H9 (cell line): ENCODE measurements at regions not wholly inside any gene's neighbourhood (a gene's known extent, or its start where the extent isn't known, plus 50 kb on each side); places are given as distances from the start of the nearest gene placed in this dataset.

Source experiments
- DNase-seq: peaks from one replicate; pipeline ENCODE4 v3.0.0-alpha.2; 2017
- H2AFZ ChIP-seq: one replicate; pipeline ENCODE4 v1.6.1; 2013; ENCODE audit warnings: mild to moderate bottlenecking, low read length, control low read depth, moderate library complexity
- H2AK5ac ChIP-seq: 2 replicates; pipeline ENCODE4 v1.6.1; 2013; ENCODE audit warnings: low read length, control low read depth, mixed read lengths; ENCODE audit not compliant: insufficient read length
- H2BK120ac ChIP-seq: one replicate; pipeline ENCODE4 v1.6.1; 2013; ENCODE audit warnings: low read depth, mild to moderate bottlenecking, low read length, control low read depth, inconsistent platforms; ENCODE audit not compliant: poor library complexity, severe bottlenecking
- H2BK12ac ChIP-seq: 2 replicates; pipeline ENCODE4 v1.6.1; 2013; ENCODE audit warnings: low read length, control low read depth, mixed read lengths, low read depth; ENCODE audit not compliant: insufficient read length
- H2BK15ac ChIP-seq: 2 replicates; pipeline ENCODE4 v1.6.1; 2013; ENCODE audit warnings: low read depth, low read length, control low read depth
- H2BK20ac ChIP-seq: one replicate; pipeline ENCODE4 v1.6.1; 2013; ENCODE audit warnings: low read depth, mild to moderate bottlenecking, low read length, control low read depth, inconsistent platforms; ENCODE audit not compliant: poor library complexity, severe bottlenecking
- H2BK5ac ChIP-seq: 2 replicates; pipeline ENCODE4 v1.6.1; 2013; ENCODE audit warnings: low read length, control low read depth, mixed read lengths; ENCODE audit not compliant: insufficient read length
- H3K14ac ChIP-seq: 2 replicates; pipeline ENCODE4 v1.6.1; 2013; ENCODE audit warnings: low read length, control low read depth; ENCODE audit not compliant: insufficient read depth
- H3K18ac ChIP-seq: 2 replicates; pipeline ENCODE4 v1.6.1; 2013; ENCODE audit warnings: low read depth, mild to moderate bottlenecking, mixed read lengths, low read length, control low read depth; ENCODE audit not compliant: insufficient read length
- H3K23ac ChIP-seq: 2 replicates; pipeline ENCODE4 v1.6.1; 2013; ENCODE audit warnings: low read length, control low read depth, mixed read lengths, low read depth; ENCODE audit not compliant: insufficient read length
- H3K23me2 ChIP-seq: 2 replicates; pipeline ENCODE4 v1.6.1; 2013; ENCODE audit warnings: low read depth, mild to moderate bottlenecking, mixed read lengths, low read length, control low read depth; ENCODE audit not compliant: insufficient read length, poor library complexity, severe bottlenecking
- H3K27ac ChIP-seq: 2 replicates; pipeline ENCODE4 v1.5.1; 2013; ENCODE audit warnings: low read length, control low read depth, mixed read lengths, low read depth; ENCODE audit not compliant: insufficient read length
- H3K27me3 ChIP-seq: 2 replicates; pipeline ENCODE4 v1.6.1; 2013; ENCODE audit warnings: low read length, control low read depth, inconsistent platforms; ENCODE audit not compliant: insufficient read depth
- H3K4ac ChIP-seq: 2 replicates; pipeline ENCODE4 v1.6.1; 2013; ENCODE audit warnings: low read depth, mild to moderate bottlenecking, control low read depth, inconsistent platforms, low read length, moderate library complexity
- H3K4me1 ChIP-seq: 2 replicates; pipeline ENCODE4 v1.6.1; 2013; ENCODE audit warnings: low read length, control low read depth, inconsistent platforms; ENCODE audit not compliant: insufficient read depth
- H3K4me2 ChIP-seq: 2 replicates; pipeline ENCODE4 v1.6.1; 2013; ENCODE audit warnings: low read length, control low read depth, mixed read lengths; ENCODE audit not compliant: insufficient read length, insufficient read depth
- H3K56ac ChIP-seq: 2 replicates; pipeline ENCODE4 v1.6.1; 2013; ENCODE audit warnings: low read depth, mild to moderate bottlenecking, mixed read lengths, low read length, control low read depth; ENCODE audit not compliant: insufficient read length
- H3K79me1 ChIP-seq: 2 replicates; pipeline ENCODE4 v1.6.1; 2013; ENCODE audit warnings: low read depth, mild to moderate bottlenecking, moderate library complexity, low read length, control low read depth, inconsistent platforms; ENCODE audit not compliant: insufficient read depth, poor library complexity, severe bottlenecking
- H3K79me2 ChIP-seq: 2 replicates; pipeline ENCODE4 v1.6.1; 2013; ENCODE audit warnings: low read length, control low read depth, inconsistent platforms; ENCODE audit not compliant: insufficient read depth
- H3K9ac ChIP-seq: 2 replicates; pipeline ENCODE4 v1.6.1; 2013; ENCODE audit warnings: low read length, control low read depth, mixed read lengths; ENCODE audit not compliant: insufficient read length; ENCODE audit errors: extremely low read depth
- H3K9me3 ChIP-seq: one replicate; pipeline ENCODE4 v1.6.1; 2013; ENCODE audit warnings: low read depth, low read length, inconsistent platforms; ENCODE audit not compliant: control insufficient read depth
- H3T11ph ChIP-seq: one replicate; pipeline ENCODE4 v1.6.1; 2013; ENCODE audit warnings: mild to moderate bottlenecking, low read length, control low read depth, inconsistent platforms
- H4K20me1 ChIP-seq: one replicate; pipeline ENCODE4 v1.6.1; 2013; ENCODE audit not compliant: control insufficient read depth, insufficient read length, insufficient read depth
- H4K5ac ChIP-seq: 2 replicates; pipeline ENCODE4 v1.6.1; 2013; ENCODE audit warnings: low read depth, mild to moderate bottlenecking, mixed read lengths, low read length, control low read depth; ENCODE audit not compliant: insufficient read length
- H4K8ac ChIP-seq: replicated peaks from 2 replicates; pipeline ENCODE4 v1.6.1; 2013; ENCODE audit warnings: low read length, control low read depth, mixed read lengths, low read depth; ENCODE audit not compliant: insufficient read length
- H4K91ac ChIP-seq: 2 replicates; pipeline ENCODE4 v1.6.1; 2013; ENCODE audit warnings: low read depth, mild to moderate bottlenecking, moderate library complexity, mixed read lengths, low read length, control low read depth; ENCODE audit not compliant: insufficient read length
- H3K27ac Mint-ChIP-seq, 3 experiments: 2 replicates in 2 of 3; 3 replicates in 1 of 3; pipeline ENCODE4 v1.8.0; 2020 to 2021; ENCODE audit warnings: mixed read lengths in 3 of 3, mild to moderate bottlenecking in 1 of 3, moderate library complexity in 1 of 3
- H3K27me3 Mint-ChIP-seq: 2 replicates; pipeline ENCODE4 v1.8.0; 2021; ENCODE audit warnings: low read depth, mild to moderate bottlenecking, moderate library complexity, mixed read lengths
- H3K36me3 Mint-ChIP-seq, 3 experiments: 2 replicates in 2 of 3; 3 replicates in 1 of 3; pipeline ENCODE4 v1.8.0; 2020 to 2021; ENCODE audit warnings: low read depth in 3 of 3, mixed read lengths in 3 of 3; ENCODE audit not compliant: insufficient read depth in 1 of 3
- H3K4me1 Mint-ChIP-seq, 2 experiments: 2 replicates each; pipeline ENCODE4 v1.8.0; 2020; ENCODE audit warnings: mixed read lengths in 2 of 2
- H3K4me3 Mint-ChIP-seq, 2 experiments: 2 replicates in 1 of 2; 3 replicates in 1 of 2; pipeline ENCODE4 v1.8.0; 2020 to 2021; ENCODE audit warnings: mild to moderate bottlenecking in 2 of 2, mixed read lengths in 2 of 2, moderate library complexity in 1 of 2
- H3K9me3 Mint-ChIP-seq, 2 experiments: 2 replicates in 1 of 2; 3 replicates in 1 of 2; pipeline ENCODE4 v1.8.0; 2020; ENCODE audit warnings: mild to moderate bottlenecking in 2 of 2, mixed read lengths in 2 of 2, moderate library complexity in 1 of 2
- WGBS: extraction: QIAGEN DNeasy Blood & Tissue Kit; methylation state at CpG from one replicate; pipeline ENCODE4 v1.1.7; 2013; ENCODE audit warnings: missing lambda C conversion rate, low lambda C conversion rate, mixed read lengths; ENCODE audit not compliant: insufficient read length; ENCODE audit errors: extremely low coverage; 5-methylcytosine and 5-hydroxymethylcytosine counted together
- TF ChIP-seq, protein P1 (sequence below): fragments of 200-600 bp; sonication (generic); conservative IDR thresholded peaks from 3 replicates; pipeline ENCODE4 v1.8.0; 2021; ENCODE audit warnings: antibody characterized with exemption, mild to moderate bottlenecking

DNA sequence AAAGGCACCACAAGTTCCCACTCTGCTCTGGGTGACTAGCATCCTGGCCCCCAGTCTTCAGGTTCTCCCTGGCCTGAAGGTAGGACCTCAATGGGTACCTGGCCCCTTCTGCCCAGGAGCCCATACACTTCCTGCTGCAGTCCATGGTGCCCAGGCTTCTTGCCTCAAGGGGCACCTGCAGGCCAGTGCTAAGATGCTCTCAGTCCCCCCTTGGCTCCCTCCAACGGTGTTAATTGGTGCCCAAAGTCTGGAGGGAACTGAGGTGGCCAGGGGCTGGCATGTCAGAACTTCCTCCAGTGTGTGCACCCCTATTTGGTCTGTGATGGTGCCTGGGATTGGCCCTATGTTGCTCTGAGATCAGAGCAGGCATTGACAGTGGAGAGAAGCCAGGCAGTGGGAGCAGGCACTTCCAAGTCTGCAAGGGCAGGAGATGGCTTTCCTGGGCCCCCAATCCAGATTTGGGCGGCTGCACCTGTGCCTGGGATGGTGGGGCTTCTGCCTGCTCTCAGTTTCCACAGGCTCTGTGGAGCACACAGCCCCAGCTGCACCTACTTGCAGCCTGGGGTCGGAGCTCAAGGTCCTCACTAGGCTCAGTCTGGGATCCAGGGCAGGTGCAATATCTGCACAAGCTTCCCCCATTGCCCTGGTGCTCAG is 301.6 kb downstream of the FAM47B start:
- TF ChIP-seq, protein P1, sequence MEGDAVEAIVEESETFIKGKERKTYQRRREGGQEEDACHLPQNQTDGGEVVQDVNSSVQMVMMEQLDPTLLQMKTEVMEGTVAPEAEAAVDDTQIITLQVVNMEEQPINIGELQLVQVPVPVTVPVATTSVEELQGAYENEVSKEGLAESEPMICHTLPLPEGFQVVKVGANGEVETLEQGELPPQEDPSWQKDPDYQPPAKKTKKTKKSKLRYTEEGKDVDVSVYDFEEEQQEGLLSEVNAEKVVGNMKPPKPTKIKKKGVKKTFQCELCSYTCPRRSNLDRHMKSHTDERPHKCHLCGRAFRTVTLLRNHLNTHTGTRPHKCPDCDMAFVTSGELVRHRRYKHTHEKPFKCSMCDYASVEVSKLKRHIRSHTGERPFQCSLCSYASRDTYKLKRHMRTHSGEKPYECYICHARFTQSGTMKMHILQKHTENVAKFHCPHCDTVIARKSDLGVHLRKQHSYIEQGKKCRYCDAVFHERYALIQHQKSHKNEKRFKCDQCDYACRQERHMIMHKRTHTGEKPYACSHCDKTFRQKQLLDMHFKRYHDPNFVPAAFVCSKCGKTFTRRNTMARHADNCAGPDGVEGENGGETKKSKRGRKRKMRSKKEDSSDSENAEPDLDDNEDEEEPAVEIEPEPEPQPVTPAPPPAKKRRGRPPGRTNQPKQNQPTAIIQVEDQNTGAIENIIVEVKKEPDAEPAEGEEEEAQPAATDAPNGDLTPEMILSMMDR: no peak
- H3T11ph ChIP-seq: no peak overlapping the region
- H2BK12ac ChIP-seq: no peak overlapping the region
- H3K79me1 ChIP-seq: no peaks in the 10 kb centered on the region
- H3K9ac ChIP-seq: no peak overlapping the region
- H2AFZ ChIP-seq: no peak overlapping the region
- no peak overlapping the region for H3K4ac ChIP-seq
- H3K18ac ChIP-seq: no peak overlapping the region
- no peak overlapping the region for H3K14ac ChIP-seq
- no peak overlapping the region for H2BK20ac ChIP-seq
- no peak for DNase-seq
- no peak overlapping the region for H3K23ac ChIP-seq
- no peak overlapping the region for H2BK120ac ChIP-seq
- no peaks in the 10 kb centered on the region for H3K23me2 ChIP-seq
- no peak overlapping the region for H4K91ac ChIP-seq
- no peak overlapping the region for H3K56ac ChIP-seq
- H2BK15ac ChIP-seq: no peak overlapping the region
- Mint-ChIP-seq H3K27me3 (no peaks in the 10 kb centered on the region), H3K4me3 (no peak overlapping the region), H3K36me3 (no peaks in the 10 kb centered on the region; a peak in 1 of 7 replicates), H3K9me3 (peaks cover 61 to 67% of the 10 kb centered on the region in 2 experiments), H3K4me1 (no peaks in the 10 kb centered on the region), H3K27ac (no peak overlapping the region)
- no peak overlapping the region for H3K27ac ChIP-seq
- no peak overlapping the region for H4K8ac ChIP-seq
- H2AK5ac ChIP-seq: no peak overlapping the region
- no peaks in the 10 kb centered on the region for H3K27me3 ChIP-seq
- no peaks in the 10 kb centered on the region for H4K20me1 ChIP-seq
- H3K4me1 ChIP-seq: no peaks in the 10 kb centered on the region
- H4K5ac ChIP-seq: no peak overlapping the region
- no peaks in the 10 kb centered on the region for H3K9me3 ChIP-seq
- no peak overlapping the region for H2BK5ac ChIP-seq
- no CpG with 5 or more reads among the region's 3 CpGs for WGBS
- H3K4me2 ChIP-seq: no peak overlapping the region
- no peaks in the 10 kb centered on the region for H3K79me2 ChIP-seq
